ENCODE measurements at regions not wholly inside any gene's neighbourhood (a gene's known extent, or its start where the extent isn't known, plus 50 kb on each side); places are given as distances from the start of the nearest gene placed in this dataset.
"Not testable (repeated sequence)": the region's sequence is repeated elsewhere in the genome, so short reads cannot be mapped to it uniquely, and the experiment has no call there.

DNA sequence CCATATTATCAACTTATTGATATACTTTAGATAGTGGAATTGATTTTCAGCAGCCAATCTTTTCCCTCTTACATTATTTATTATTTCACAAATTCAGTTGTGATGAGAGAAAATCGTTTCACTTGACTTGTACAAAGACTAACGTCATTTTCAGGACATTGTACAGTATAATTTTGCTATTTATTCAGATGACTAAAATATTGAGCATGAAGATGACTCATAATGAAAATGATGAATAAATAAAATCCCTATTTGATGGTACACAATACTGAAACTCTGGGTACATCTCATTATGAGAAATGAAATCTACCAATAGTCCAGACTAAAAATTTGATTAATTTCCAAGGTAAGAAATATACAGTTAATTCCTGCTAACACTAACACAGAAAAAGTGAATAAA lies 316.4 kb downstream of the CCDC74A start:
- TF ChIP-seq, protein P1, sequence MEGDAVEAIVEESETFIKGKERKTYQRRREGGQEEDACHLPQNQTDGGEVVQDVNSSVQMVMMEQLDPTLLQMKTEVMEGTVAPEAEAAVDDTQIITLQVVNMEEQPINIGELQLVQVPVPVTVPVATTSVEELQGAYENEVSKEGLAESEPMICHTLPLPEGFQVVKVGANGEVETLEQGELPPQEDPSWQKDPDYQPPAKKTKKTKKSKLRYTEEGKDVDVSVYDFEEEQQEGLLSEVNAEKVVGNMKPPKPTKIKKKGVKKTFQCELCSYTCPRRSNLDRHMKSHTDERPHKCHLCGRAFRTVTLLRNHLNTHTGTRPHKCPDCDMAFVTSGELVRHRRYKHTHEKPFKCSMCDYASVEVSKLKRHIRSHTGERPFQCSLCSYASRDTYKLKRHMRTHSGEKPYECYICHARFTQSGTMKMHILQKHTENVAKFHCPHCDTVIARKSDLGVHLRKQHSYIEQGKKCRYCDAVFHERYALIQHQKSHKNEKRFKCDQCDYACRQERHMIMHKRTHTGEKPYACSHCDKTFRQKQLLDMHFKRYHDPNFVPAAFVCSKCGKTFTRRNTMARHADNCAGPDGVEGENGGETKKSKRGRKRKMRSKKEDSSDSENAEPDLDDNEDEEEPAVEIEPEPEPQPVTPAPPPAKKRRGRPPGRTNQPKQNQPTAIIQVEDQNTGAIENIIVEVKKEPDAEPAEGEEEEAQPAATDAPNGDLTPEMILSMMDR (IDR thresholded peaks at IDR 0.05): not testable (repeated sequence)
- TF ChIP-seq POLR2A (IDR thresholded peaks at IDR 0.05): not testable (repeated sequence)
